ENCODE measurements at regions not wholly inside any gene's neighbourhood (a gene's known extent, or its start where the extent isn't known, plus 50 kb on each side); places are given as distances from the start of the nearest gene placed in this dataset.

DNA sequence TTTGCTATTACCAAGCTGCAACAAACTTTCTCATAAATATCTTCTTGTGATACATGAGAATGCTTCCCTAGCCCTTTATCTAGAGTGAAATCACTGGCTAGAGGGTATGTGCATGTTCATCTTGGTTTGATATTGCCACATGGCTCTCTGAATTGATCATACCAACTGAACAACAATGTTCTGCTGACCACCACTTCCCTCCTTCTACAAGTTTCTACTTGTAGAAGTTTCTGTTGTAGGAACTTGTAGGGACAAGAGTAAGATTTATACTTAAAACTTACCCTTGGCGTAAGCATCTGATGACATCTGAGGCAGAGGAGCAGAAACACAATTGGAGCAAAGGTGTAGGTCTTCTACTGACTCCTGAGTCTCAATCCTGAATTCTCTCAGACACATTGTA is 86.3 kb upstream of the FAM13C start:
- TF ChIP-seq CTCF (IDR thresholded peaks at IDR 0.05; ENCODE audit: low read depth, low read length): no peak
- TF ChIP-seq EZH2phosphoT487 (IDR thresholded peaks at IDR 0.05; ENCODE audit: low read depth): no peak

All from OCI-LY3 (cell line).